GM23338 (cell line): ENCODE measurements at regions not wholly inside any gene's neighbourhood (a gene's known extent, or its start where the extent isn't known, plus 50 kb on each side); places are given as distances from the start of the nearest gene placed in this dataset.

Experiments
- ATAC-seq: fragments of 200-7000 bp; cut with Tn5 transposase; 3 replicates; pipeline ENCODE4 v1.9.1; 2020
- DNase-seq: peaks from one replicate; pipeline ENCODE4 v3.0.0-alpha.2; 2015; ENCODE audit warnings: low spot score
- H2AFZ ChIP-seq: fragments of 200-600 bp; sonication (generic); 2 replicates; pipeline ENCODE4 v1.8.0; 2016; ENCODE audit warnings: antibody characterized with exemption, mild to moderate bottlenecking, moderate library complexity
- H3F3A ChIP-seq: fragments of 200-600 bp; sonication (generic); replicated peaks from 2 replicates; pipeline ENCODE4 v1.8.0; 2017; ENCODE audit warnings: antibody characterized with exemption, mixed run types, low read depth
- H3K27ac ChIP-seq: fragments of 200-600 bp; sonication (generic); 2 replicates; pipeline ENCODE4 v1.6.1; 2016; ENCODE audit warnings: low read depth
- H3K27me3 ChIP-seq: fragments of 200-600 bp; sonication (generic); 2 replicates; pipeline ENCODE4 v1.8.0; 2016; ENCODE audit warnings: mild to moderate bottlenecking, mixed run types, moderate library complexity; ENCODE audit not compliant: insufficient read depth
- H3K36me3 ChIP-seq: fragments of 200-600 bp; sonication (generic); 2 replicates; pipeline ENCODE4 v1.8.0; 2016; ENCODE audit warnings: mild to moderate bottlenecking; ENCODE audit not compliant: insufficient read depth
- H3K4me1 ChIP-seq: fragments of 200-600 bp; sonication (generic); 2 replicates; pipeline ENCODE4 v1.8.0; 2016; ENCODE audit warnings: mild to moderate bottlenecking, moderate library complexity; ENCODE audit not compliant: insufficient read depth
- H3K4me2 ChIP-seq: fragments of 200-600 bp; sonication (generic); 2 replicates; pipeline ENCODE4 v1.7.1; 2017; ENCODE audit warnings: mixed run types
- H3K4me3 ChIP-seq: fragments of 200-600 bp; sonication (generic); 2 replicates; pipeline ENCODE4 v1.6.1; 2016; ENCODE audit warnings: mixed run types
- H3K79me2 ChIP-seq: fragments of 200-600 bp; sonication (generic); replicated peaks from 2 replicates; pipeline ENCODE4 v1.8.0; 2017; ENCODE audit warnings: mild to moderate bottlenecking; ENCODE audit not compliant: insufficient read depth
- H3K9me2 ChIP-seq: fragments of 200-600 bp; sonication (generic); 2 replicates; pipeline ENCODE4 v1.8.0; 2017; ENCODE audit not compliant: insufficient read depth
- H4K20me1 ChIP-seq: fragments of 200-600 bp; sonication (generic); replicated peaks from 2 replicates; pipeline ENCODE4 v1.8.0; 2017; ENCODE audit warnings: mild to moderate bottlenecking; ENCODE audit not compliant: insufficient read depth
- H3K27ac Mint-ChIP-seq: 2 replicates; pipeline ENCODE4 v1.8.0; 2020; ENCODE audit warnings: inconsistent platforms, mild to moderate bottlenecking, moderate library complexity, mixed read lengths
- H3K27me3 Mint-ChIP-seq: 3 replicates; pipeline ENCODE4 v1.8.0; 2022; ENCODE audit warnings: low read depth, mild to moderate bottlenecking, moderate library complexity, mixed read lengths, inconsistent platforms; ENCODE audit not compliant: insufficient read depth, poor library complexity
- H3K36me3 Mint-ChIP-seq: 3 replicates; pipeline ENCODE4 v1.8.0; 2021; ENCODE audit warnings: low read depth, mild to moderate bottlenecking, inconsistent platforms, moderate library complexity, mixed read lengths
- H3K4me1 Mint-ChIP-seq: 3 replicates; pipeline ENCODE4 v1.8.0; 2020; ENCODE audit warnings: mild to moderate bottlenecking, inconsistent platforms, mixed read lengths
- H3K4me3 Mint-ChIP-seq: 3 replicates; pipeline ENCODE4 v1.8.0; 2021; ENCODE audit warnings: moderate library complexity, mild to moderate bottlenecking, inconsistent platforms, mixed read lengths
- H3K9me3 Mint-ChIP-seq: 3 replicates; pipeline ENCODE4 v1.8.0; 2020; ENCODE audit warnings: moderate library complexity, mild to moderate bottlenecking, inconsistent platforms, mixed read lengths
- CREB1 ChIP-seq: fragments of 250-450 bp; sonication (Bioruptor Pico); IDR thresholded peaks from 2 replicates; pipeline ENCODE4 v1.5.0; 2020; ENCODE audit warnings: low read depth, mild to moderate bottlenecking, moderate library complexity
- EZH2 ChIP-seq: fragments of 200-600 bp; sonication (generic); IDR thresholded peaks from one replicate; pipeline ENCODE4 v1.8.0; 2017; ENCODE audit warnings: antibody characterized with exemption, mild to moderate bottlenecking, low read depth; ENCODE audit not compliant: unreplicated experiment
- EZH2phosphoT487 ChIP-seq: fragments of 200-600 bp; sonication (generic); IDR thresholded peaks from one replicate; pipeline ENCODE4 v1.8.1; 2018; ENCODE audit warnings: antibody characterized with exemption; ENCODE audit not compliant: unreplicated experiment
- JUNB ChIP-seq: IDR thresholded peaks from one replicate; pipeline ENCODE4 v1.6.1; 2016; ENCODE audit warnings: antibody characterized with exemption; ENCODE audit not compliant: unreplicated experiment
- NANOG ChIP-seq: IDR thresholded peaks from 2 replicates; pipeline ENCODE4 v1.6.1; 2016; ENCODE audit warnings: antibody characterized with exemption, borderline replicate concordance
- POLR2AphosphoS5 ChIP-seq: IDR thresholded peaks from 2 replicates; pipeline ENCODE4 v1.6.1; 2016; ENCODE audit warnings: antibody characterized with exemption, low read depth
- REST ChIP-seq: IDR thresholded peaks from one replicate; pipeline ENCODE4 v1.6.1; 2018; ENCODE audit warnings: antibody characterized with exemption; ENCODE audit not compliant: unreplicated experiment
- STAT1 ChIP-seq: IDR thresholded peaks from one replicate; pipeline ENCODE4 v1.6.1; 2016; ENCODE audit warnings: antibody characterized with exemption; ENCODE audit not compliant: unreplicated experiment
- ZNF114 ChIP-seq: fragments of 250-450 bp; sonication (Bioruptor Pico); IDR thresholded peaks from 2 replicates; pipeline ENCODE4 v1.5.0; 2020; ENCODE audit warnings: mild to moderate bottlenecking, moderate library complexity
- ZNF331 ChIP-seq: fragments of 250-450 bp; sonication (Bioruptor Pico); IDR thresholded peaks from 2 replicates; pipeline ENCODE4 v1.5.0; 2020; ENCODE audit warnings: low read depth, mild to moderate bottlenecking, moderate library complexity
- TF ChIP-seq, protein P1 (sequence below): IDR thresholded peaks from 2 replicates; pipeline ENCODE4 v1.6.1; 2016; ENCODE audit warnings: antibody characterized with exemption
- TF ChIP-seq, protein P2 (sequence below), 2 experiments: fragments of 200-600 bp in 1 of 2; sonication (generic) in 1 of 2; conservative IDR thresholded peaks; 2 replicates each; pipeline versions ENCODE4 v1.5.1 to v1.6.1; 2016 to 2017; ENCODE audit warnings: antibody characterized with exemption in 2 of 2, low read depth in 2 of 2, mild to moderate bottlenecking in 2 of 2, moderate library complexity in 1 of 2

GRCh38 chr7:21356616-21357015 lies 71.3 kb upstream of the SP4 start:
- H3K4me3 ChIP-seq = no peak overlapping the region
- ATAC-seq (no peak), DNase-seq (no peak)
- no peaks in the 10 kb centered on the region for H3K9me2 ChIP-seq
- H3K36me3 ChIP-seq = no peaks in the 10 kb centered on the region
- H3K27ac ChIP-seq = no peak overlapping the region
- Mint-ChIP-seq H3K4me1 (no peaks in the 10 kb centered on the region), H3K36me3 (no peaks in the 10 kb centered on the region), H3K4me3 (no peak overlapping the region), H3K27me3 (peaks cover 4% of the 10 kb centered on the region), H3K27ac (no peak overlapping the region), H3K9me3 (no peaks in the 10 kb centered on the region)
- no peaks in the 10 kb centered on the region for H3F3A ChIP-seq
- no peak for TF ChIP-seq EZH2phosphoT487
- no peak for TF ChIP-seq POLR2AphosphoS5
- TF ChIP-seq, protein P1, sequence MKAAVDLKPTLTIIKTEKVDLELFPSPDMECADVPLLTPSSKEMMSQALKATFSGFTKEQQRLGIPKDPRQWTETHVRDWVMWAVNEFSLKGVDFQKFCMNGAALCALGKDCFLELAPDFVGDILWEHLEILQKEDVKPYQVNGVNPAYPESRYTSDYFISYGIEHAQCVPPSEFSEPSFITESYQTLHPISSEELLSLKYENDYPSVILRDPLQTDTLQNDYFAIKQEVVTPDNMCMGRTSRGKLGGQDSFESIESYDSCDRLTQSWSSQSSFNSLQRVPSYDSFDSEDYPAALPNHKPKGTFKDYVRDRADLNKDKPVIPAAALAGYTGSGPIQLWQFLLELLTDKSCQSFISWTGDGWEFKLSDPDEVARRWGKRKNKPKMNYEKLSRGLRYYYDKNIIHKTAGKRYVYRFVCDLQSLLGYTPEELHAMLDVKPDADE = no peak
- TF ChIP-seq CREB1 (CRISPR knock-in tag) = no peak
- no peak for TF ChIP-seq ZNF331
- no peak for TF ChIP-seq EZH2
- TF ChIP-seq JUNB = no peak
- no peak for TF ChIP-seq NANOG
- H3K27me3 ChIP-seq = no peaks in the 10 kb centered on the region
- no peak overlapping the region for H2AFZ ChIP-seq
- no peaks in the 10 kb centered on the region for H4K20me1 ChIP-seq
- H3K4me1 ChIP-seq = 0 out of 2 replicates have a peak, but pooled peaks cover 3% of the 10 kb centered on the region
- no peaks in the 10 kb centered on the region for H3K79me2 ChIP-seq
- H3K4me2 ChIP-seq = no peak overlapping the region

DNA sequence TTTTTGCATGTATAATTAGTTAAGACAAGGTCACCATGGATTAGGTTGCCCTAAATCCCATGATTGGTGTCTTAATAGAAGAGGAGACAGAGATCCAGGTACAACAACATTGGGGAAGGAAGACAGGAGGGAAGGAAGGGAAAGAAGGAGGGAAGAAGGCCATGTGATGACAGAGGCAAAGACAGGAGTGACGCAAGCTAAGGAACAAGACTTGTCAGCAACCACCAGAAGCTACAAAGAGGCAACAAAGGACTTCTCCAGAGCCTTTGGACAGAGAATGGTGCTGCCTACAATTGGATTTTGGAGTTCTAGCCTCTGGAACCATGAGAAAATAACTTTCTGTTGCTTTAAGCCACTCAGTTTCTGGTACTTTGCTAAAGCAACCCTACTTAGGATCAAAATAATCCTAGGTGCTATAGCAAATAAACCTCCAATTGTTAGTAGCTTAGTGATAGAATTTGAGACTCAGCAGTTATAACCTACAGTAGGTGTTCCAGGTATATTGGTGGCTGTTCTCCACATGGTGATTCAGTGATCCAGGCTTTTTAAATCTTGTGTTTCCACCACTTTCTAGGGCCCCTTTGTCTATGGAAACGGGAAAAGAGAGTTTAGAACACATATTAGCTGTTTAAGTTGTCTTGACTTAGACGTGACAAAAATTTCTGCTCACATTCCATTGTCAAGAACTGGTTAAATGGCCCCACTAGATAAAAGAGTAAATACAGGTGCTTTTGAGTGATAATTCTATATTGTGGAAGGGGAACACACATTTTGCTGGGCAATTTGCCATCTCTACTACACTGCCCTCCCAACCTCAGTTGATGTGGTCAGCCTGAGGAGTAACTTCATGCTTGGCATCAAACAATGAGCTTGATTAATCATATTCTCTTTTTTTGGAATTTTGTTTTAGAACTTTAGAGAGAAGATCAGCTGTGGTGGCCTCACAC lies 70.5 kb upstream of the SP4 start:
- H3F3A ChIP-seq = no peaks in the 10 kb centered on the region
- no peaks in the 10 kb centered on the region for H3K4me1 Mint-ChIP-seq
- no peak overlapping the region for H3K27ac Mint-ChIP-seq
- H3K9me3 Mint-ChIP-seq = no peaks in the 10 kb centered on the region
- no peak overlapping the region for H3K27ac ChIP-seq
- no peak for ATAC-seq
- no peak overlapping the region for H3K4me2 ChIP-seq
- no peaks in the 10 kb centered on the region for H3K36me3 ChIP-seq
- no peak for DNase-seq
- no peaks in the 10 kb centered on the region for H3K36me3 Mint-ChIP-seq
- no peaks in the 10 kb centered on the region for H3K9me2 ChIP-seq
- H3K4me1 ChIP-seq = 0 out of 2 replicates have a peak, but pooled peaks cover 3% of the 10 kb centered on the region
- no peaks in the 10 kb centered on the region for H3K79me2 ChIP-seq
- H2AFZ ChIP-seq = peak overlapping the region; percentile 28; the same call in 1 of the 2 replicates
- peaks cover 3% of the 10 kb centered on the region for H3K27me3 Mint-ChIP-seq
- no peaks in the 10 kb centered on the region for H3K27me3 ChIP-seq
- H3K4me3 ChIP-seq = no peak overlapping the region
- no peak overlapping the region for H3K4me3 Mint-ChIP-seq
- no peaks in the 10 kb centered on the region for H4K20me1 ChIP-seq
- TF ChIP-seq EZH2 = no peak
- TF ChIP-seq, protein P2, sequence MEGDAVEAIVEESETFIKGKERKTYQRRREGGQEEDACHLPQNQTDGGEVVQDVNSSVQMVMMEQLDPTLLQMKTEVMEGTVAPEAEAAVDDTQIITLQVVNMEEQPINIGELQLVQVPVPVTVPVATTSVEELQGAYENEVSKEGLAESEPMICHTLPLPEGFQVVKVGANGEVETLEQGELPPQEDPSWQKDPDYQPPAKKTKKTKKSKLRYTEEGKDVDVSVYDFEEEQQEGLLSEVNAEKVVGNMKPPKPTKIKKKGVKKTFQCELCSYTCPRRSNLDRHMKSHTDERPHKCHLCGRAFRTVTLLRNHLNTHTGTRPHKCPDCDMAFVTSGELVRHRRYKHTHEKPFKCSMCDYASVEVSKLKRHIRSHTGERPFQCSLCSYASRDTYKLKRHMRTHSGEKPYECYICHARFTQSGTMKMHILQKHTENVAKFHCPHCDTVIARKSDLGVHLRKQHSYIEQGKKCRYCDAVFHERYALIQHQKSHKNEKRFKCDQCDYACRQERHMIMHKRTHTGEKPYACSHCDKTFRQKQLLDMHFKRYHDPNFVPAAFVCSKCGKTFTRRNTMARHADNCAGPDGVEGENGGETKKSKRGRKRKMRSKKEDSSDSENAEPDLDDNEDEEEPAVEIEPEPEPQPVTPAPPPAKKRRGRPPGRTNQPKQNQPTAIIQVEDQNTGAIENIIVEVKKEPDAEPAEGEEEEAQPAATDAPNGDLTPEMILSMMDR (conservative IDR thresholded peaks at IDR 0.05; ENCODE audit: low read depth in 2 of 2) = no peak
- no peak for TF ChIP-seq CREB1 (CRISPR knock-in tag)
- TF ChIP-seq EZH2phosphoT487 = no peak
- no peak for TF ChIP-seq POLR2AphosphoS5
- no peak for TF ChIP-seq ZNF331
- TF ChIP-seq REST = no peak
- no peak for TF ChIP-seq STAT1
- TF ChIP-seq, protein P1 = no peak
- TF ChIP-seq JUNB = no peak
- TF ChIP-seq ZNF114 (CRISPR knock-in tag) = no peak
- no peak for TF ChIP-seq NANOG
